ENCODE measurements at regions not wholly inside any gene's neighbourhood (a gene's known extent, or its start where the extent isn't known, plus 50 kb on each side); places are given as distances from the start of the nearest gene placed in this dataset.

- no peak for DNase-seq
Measured at GRCh38 chr10:123562811-123563580, 103.2 kb upstream of the GPR26 start.

GRCh38 chr10:123563581-123563855 is 102.6 kb upstream of the GPR26 start:
- no peak for DNase-seq

GRCh38 chr10:123563994-123564393 is 102.2 kb upstream of the GPR26 start:
- DNase-seq = no peak

- no peak for DNase-seq
Measured at GRCh38 chr10:123564631-123565030, 101.5 kb upstream of the GPR26 start.

- no peak for DNase-seq
Measured at GRCh38 chr10:123565691-123566660, 100.2 kb upstream of the GPR26 start.

- no peak for DNase-seq
Measured at GRCh38 chr10:123567984-123568739, 98.0 kb upstream of the GPR26 start.

- no peak for DNase-seq
Measured at GRCh38 chr10:123568751-123569150, 97.4 kb upstream of the GPR26 start.

- no peak for DNase-seq
Measured at GRCh38 chr10:123569436-123570035, 96.6 kb upstream of the GPR26 start.

GRCh38 chr10:123570051-123570897 is 95.9 kb upstream of the GPR26 start:
- no peak for DNase-seq

GRCh38 chr10:123570898-123571515 is 95.1 kb upstream of the GPR26 start:
- DNase-seq = no peak

GRCh38 chr10:123571978-123572377 is 94.2 kb upstream of the GPR26 start:
- DNase-seq = no peak

GRCh38 chr10:123573236-123574108 is 92.7 kb upstream of the GPR26 start:
- DNase-seq = peak; percentile 71

GRCh38 chr10:123574109-123574698 is 92.0 kb upstream of the GPR26 start:
- no peak for DNase-seq

- DNase-seq = no peak
Measured at GRCh38 chr10:123575105-123575504, 91.0 kb upstream of the GPR26 start.

GRCh38 chr10:123576706-123577105 is 89.4 kb upstream of the GPR26 start:
- DNase-seq = no peak

- DNase-seq = no peak
Measured at GRCh38 chr10:123577921-123578461, 88.2 kb upstream of the GPR26 start.

GRCh38 chr10:123578721-123579120 is 87.4 kb upstream of the GPR26 start:
- no peak for DNase-seq

GRCh38 chr10:123579675-123580074 is 86.5 kb upstream of the GPR26 start:
- no peak for DNase-seq

- DNase-seq = no peak
Measured at GRCh38 chr10:123580426-123580825, 85.7 kb upstream of the GPR26 start.

GRCh38 chr10:123581656-123582055 is 84.5 kb upstream of the GPR26 start:
- DNase-seq = no peak
